ENCODE measurements at regions not wholly inside any gene's neighbourhood (a gene's known extent, or its start where the extent isn't known, plus 50 kb on each side); places are given as distances from the start of the nearest gene placed in this dataset.

DNA sequence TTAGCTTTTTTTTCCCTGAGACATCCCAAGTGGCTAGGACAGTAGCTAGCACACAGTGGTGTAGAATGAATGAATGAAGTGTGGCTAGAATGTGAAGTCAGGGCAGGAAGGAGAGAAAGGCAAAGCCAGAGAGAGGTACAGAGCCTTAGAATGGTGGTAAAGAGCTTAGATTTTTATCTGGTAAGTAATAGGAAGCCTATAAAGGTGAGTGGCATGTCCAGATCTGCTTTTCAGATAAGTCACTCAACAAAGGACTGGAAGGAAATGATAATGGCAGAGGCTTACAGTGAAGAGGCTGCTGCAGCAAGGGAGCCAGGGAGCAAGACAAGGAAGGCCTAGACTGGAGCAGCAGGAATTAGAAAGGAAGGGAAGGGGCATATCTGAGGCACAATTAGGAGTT, 96.0 kb upstream of the PRDM1 start:
- no peak for TF ChIP-seq ASH2L (IDR thresholded peaks at IDR 0.05; ENCODE audit: insufficient read length, low read depth, low read length)
- no peak for TF ChIP-seq FOXM1 (CRISPR knock-in tag; IDR thresholded peaks at IDR 0.05)
- no peak for TF ChIP-seq POLR2A (IDR thresholded peaks at IDR 0.05; ENCODE audit: insufficient read depth in 1 of 2, low read depth in 2 of 2, low read length in 2 of 2)
- TF ChIP-seq KDM1A (CRISPR knock-in tag; IDR thresholded peaks at IDR 0.05), result no peak
- TF ChIP-seq MAFK (conservative IDR thresholded peaks at IDR 0.05 in 1 of 2, IDR thresholded peaks at IDR 0.05 in 1 of 2; ENCODE audit: low read length in 2 of 2), result no peak
- TF ChIP-seq MAFF (IDR thresholded peaks at IDR 0.05; ENCODE audit: low read depth, low read length), result no peak
- no peak for TF ChIP-seq ZNF841 (CRISPR knock-in tag; IDR thresholded peaks at IDR 0.05; ENCODE audit: borderline replicate concordance)
- no peak for TF ChIP-seq GFI1 (CRISPR knock-in tag; IDR thresholded peaks at IDR 0.05; ENCODE audit: borderline replicate concordance)
- TF ChIP-seq TCF12 (IDR thresholded peaks at IDR 0.05), result no peak
- TF ChIP-seq TCF12 (CRISPR knock-in tag; IDR thresholded peaks at IDR 0.05), result no peak
- TF ChIP-seq ZNF264 (CRISPR knock-in tag; IDR thresholded peaks at IDR 0.05), result no peak
- no peak for TF ChIP-seq FOXA1 (IDR thresholded peaks at IDR 0.05)
- TF ChIP-seq FOXA1 (CRISPR knock-in tag; IDR thresholded peaks at IDR 0.05), result no peak
- TF ChIP-seq ZNF891 (CRISPR knock-in tag; IDR thresholded peaks at IDR 0.05), result no peak
- no peak for TF ChIP-seq EZH2 (conservative IDR thresholded peaks at IDR 0.05; ENCODE audit: low read depth, low read length)
